ENCODE measurements at regions not wholly inside any gene's neighbourhood (a gene's known extent, or its start where the extent isn't known, plus 50 kb on each side); places are given as distances from the start of the nearest gene placed in this dataset.

GRCh38 chr4:119962631-119963030 is 104.0 kb downstream of the MAD2L1 start:
- H3K36me3 ChIP-seq (ENCODE audit: control insufficient read depth in 2 of 2, extremely low read depth in 1 of 2, insufficient read depth in 2 of 2, low read length in 2 of 2): no peaks in the 10 kb centered on the region
- CTCF ChIA-PET: no interaction called here
- no TSS peak for BruUV-seq (replicated peaks)
- no peaks in the 10 kb centered on the region for H3K9me3 ChIP-seq (replicated peaks; ENCODE audit: control insufficient read depth, insufficient read depth, low read length)
- H4K20me1 ChIP-seq (replicated peaks; ENCODE audit: control insufficient read depth, extremely low read depth, insufficient read depth, low read length): no peaks in the 10 kb centered on the region
- H3K4me2 ChIP-seq (ENCODE audit: insufficient read depth, low read length): no peak overlapping the region
- POLR2A ChIA-PET: no interaction called here
- H3K4me1 ChIP-seq (ENCODE audit: control insufficient read depth, extremely low read depth, insufficient read depth, low read length): no peaks in the 10 kb centered on the region
- FAIRE-seq: no peak
- TF ChIP-seq FOS (IDR thresholded peaks at IDR 0.05; ENCODE audit: borderline replicate concordance, insufficient read depth, low read length) (no peak), CTCF (IDR thresholded peaks at IDR 0.05; ENCODE audit: extremely low read depth in 1 of 2, insufficient read depth in 1 of 2, low read depth in 1 of 2, low read length in 2 of 2) (no peak), JUN (IDR thresholded peaks at IDR 0.05; ENCODE audit: borderline replicate concordance, insufficient read depth, insufficient read length, low read depth) (no peak), POLR2AphosphoS5 (IDR thresholded peaks at IDR 0.05; ENCODE audit: insufficient read depth, low read depth, low read length) (no peak), MAX (IDR thresholded peaks at IDR 0.05; ENCODE audit: insufficient read depth, insufficient read length) (no peak), GATA2 (IDR thresholded peaks at IDR 0.05; ENCODE audit: insufficient read depth, insufficient read length, low read depth, low read length) (no peak), EZH2 (IDR thresholded peaks at IDR 0.05; ENCODE audit: borderline replicate concordance, low read depth, low read length, severe bottlenecking) (no peak), POLR2A (IDR thresholded peaks at IDR 0.05; ENCODE audit: low read depth, low read length) (no peak), MYC (IDR thresholded peaks at IDR 0.05; ENCODE audit: low read depth, low read length) (no peak)
- H3K4me3 ChIP-seq (replicated peaks in 1 of 3; ENCODE audit: insufficient read depth in 1 of 3, low read depth in 1 of 3, low read length in 3 of 3): no peak overlapping the region
- intact Hi-C loops (cut with micrococcal nuclease): no loop called here
- H2AFZ ChIP-seq (ENCODE audit: low read depth, low read length): no peak overlapping the region
- no peak for DNase-seq (ENCODE audit: low read depth, low spot score)
- no peaks in the 10 kb centered on the region for H3K79me2 ChIP-seq (ENCODE audit: control insufficient read depth, insufficient read depth, low read length)
- H3K27me3 ChIP-seq (ENCODE audit: control insufficient read depth in 2 of 2, insufficient read depth in 2 of 2, low read length in 2 of 2): no peaks in the 10 kb centered on the region
- dilution Hi-C loops (cut with MboI; ENCODE audit: extremely low pct_ligation_motif_present, low sequenced_read_pairs): no loop called here
- H3K9me1 ChIP-seq (replicated peaks; ENCODE audit: control insufficient read depth, extremely low read depth, insufficient read depth, low read length): no peaks in the 10 kb centered on the region
- H3K27ac ChIP-seq (ENCODE audit: insufficient read depth, low read depth, low read length): no peak overlapping the region
- no peak overlapping the region for H3K9ac ChIP-seq (replicated peaks; ENCODE audit: extremely low read depth, insufficient read depth, low read length)
